NCI-H69 (cell line): ENCODE measurements at regions not wholly inside any gene's neighbourhood (a gene's known extent, or its start where the extent isn't known, plus 50 kb on each side); places are given as distances from the start of the nearest gene placed in this dataset.

Experiments used
- DNase-seq: peaks from one replicate; lab custom pipeline; 2025; lab: John Stamatoyannopoulos, UW

DNA sequence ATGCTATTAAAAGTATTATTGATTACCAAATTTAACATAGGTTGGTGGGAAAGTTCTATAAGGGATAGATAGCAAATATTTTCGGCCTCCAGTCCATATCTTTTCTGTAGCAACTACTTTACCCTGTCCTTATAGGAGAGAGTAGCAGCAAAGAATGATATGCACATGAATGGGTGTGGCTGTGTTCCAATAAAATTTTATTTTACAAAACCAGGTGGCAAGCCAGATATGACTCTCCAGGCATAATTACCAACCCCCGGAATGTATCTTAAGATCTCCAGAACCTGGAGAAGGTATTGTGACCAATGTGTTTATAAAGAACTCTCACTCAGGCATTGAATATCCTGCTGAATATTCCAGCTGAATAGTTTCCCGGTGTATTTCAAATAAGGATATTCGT, 1461.2 kb downstream of the MAT2B start:
- DNase-seq = no peak

DNA sequence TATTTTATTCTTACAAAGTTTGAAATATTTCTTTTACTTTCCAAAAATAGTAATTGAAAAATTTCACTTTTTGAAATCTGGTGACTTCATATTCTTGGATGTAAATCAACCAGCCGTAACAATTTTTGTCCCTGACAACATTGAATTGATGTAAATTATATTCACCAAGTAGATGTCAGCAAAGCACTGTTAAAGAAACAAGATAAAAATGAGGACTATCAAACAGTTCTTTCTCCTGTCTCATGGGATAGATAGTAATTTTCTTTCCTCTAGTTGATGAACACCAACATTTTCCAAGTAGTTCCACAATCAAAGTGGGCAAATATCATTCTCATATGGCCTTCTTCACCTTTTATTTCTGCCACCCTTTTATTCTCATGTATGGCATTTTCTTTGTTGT, 1461.9 kb downstream of the MAT2B start:
- DNase-seq = no peak

DNA sequence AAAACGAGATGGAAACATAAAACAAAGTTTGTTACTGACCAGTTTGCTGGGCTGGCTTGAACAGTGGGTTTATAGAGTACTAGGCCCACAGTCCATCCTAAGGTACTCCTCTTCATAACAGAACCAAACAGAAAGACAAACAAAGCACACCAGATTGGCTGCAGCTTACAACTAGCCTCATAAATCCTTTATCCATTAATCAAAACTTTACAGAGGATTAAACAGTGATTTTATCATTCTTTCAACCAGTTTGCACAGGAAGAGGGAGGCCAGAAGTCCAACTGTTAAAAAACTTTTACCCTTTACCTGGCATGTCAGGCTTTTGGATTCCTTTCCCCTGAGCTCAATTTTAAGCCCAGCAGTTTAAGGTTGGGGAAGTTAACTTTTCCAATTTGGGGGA, 1467.6 kb downstream of the MAT2B start:
- no peak for DNase-seq

DNA sequence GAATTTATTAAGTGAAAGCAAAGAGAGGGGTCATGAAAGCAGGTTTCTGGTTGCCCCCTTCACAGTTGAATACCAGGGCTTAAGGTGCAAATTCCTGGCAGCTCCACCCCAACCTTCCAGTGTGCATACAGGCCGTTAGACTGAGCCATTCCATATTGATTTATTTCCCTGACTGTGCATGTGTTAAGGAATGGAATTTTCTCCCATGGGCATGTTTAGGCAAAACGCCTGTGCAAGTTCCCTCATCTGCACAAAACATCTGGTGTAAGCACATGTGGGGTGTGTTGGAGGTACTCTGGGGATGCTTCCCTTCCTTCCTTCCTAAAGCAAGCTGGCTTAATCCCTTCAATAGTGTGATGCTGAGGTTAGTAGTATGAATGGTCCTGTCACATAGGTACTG, 1470.6 kb downstream of the MAT2B start:
- no peak for DNase-seq

DNA sequence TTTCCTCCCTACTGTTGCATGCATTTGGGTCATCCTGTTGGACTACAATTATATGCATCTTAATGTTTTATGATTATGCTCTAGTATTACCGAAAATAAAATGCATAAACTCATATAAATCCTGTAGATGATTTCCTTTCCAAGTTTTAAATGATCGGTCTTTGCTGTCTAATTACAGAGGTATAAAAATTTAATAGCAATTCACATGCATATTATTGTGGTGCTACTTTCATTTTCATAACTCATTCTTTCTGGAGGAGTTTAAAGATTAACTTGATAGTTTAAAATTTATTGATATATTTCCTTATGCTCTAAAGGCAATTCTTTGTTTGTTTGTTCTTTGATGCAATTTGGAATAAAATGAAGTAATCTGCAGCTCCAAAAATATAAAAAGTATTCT, 1475.1 kb downstream of the MAT2B start:
- DNase-seq = no peak

DNA sequence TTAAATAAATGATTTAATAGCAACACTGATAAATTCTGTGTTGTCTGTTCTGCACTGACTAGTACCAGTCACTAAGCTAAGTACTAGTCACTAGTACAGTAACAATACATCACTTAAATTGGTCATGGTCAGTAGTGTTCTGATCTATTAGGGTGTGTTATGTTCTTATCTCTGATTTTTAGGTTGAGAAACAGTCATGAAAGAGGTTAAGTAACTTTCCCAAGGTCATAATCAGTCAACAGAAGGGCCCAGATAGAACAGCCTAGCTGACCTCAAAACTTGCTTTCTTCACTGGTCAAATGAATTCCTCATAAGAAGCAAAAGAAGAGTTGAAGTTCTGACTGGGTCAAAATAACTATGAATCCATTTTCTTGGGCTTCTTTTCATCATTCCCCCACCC, 1492.7 kb downstream of the MAT2B start:
- DNase-seq = no peak

DNA sequence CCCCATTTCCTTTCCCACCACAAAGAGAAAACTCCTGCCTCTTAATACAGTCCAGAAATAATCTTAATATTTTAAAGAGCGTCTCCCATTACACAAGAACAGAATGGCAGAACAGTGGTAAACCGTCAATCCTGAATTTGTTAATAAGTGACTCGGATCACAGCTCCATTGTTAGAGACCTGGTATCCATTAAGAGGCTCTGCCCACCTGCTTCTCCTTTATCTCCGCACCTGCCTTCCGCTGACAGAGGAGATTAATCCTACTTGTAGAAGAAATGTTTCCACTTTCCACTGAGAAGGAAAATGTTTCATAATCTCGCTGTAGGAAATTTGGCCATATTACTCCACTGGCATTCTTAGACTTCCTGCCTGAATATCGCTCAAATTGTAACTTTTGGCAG, 1493.2 kb downstream of the MAT2B start:
- peak; percentile 57 for DNase-seq

DNA sequence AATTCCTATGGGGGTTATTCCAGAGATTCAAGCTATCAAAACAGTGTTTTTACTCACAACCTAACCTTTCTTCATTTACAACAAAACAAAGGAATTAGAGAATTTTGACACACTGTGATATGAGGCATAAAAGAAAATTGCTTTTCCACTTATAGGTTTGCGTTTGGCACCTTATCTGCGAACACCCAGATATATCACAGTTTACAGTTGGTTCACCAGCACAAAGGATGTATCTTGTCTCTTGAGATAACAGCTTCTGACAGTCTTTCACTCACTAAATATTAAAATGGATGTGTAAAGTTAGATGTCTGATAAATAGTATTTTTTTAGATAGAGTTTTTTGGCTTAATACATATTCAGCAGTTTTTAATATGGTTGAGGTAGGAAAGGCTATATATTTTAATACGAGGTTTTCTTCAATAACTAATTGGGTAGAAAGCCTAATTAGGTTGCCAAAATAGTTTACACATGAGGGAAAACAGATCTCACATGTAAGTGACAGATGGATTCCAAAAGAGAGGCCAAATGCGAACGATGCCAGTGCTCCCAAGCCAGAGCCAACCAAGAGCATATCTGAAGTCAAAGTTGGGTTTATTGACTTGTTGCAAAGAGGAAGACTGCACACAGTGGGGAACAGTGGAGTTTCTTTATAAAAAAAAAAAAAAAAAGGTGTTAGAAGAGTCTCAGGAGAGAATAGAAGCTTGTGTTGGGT, 1495.2 kb downstream of the MAT2B start:
- no peak for DNase-seq

DNA sequence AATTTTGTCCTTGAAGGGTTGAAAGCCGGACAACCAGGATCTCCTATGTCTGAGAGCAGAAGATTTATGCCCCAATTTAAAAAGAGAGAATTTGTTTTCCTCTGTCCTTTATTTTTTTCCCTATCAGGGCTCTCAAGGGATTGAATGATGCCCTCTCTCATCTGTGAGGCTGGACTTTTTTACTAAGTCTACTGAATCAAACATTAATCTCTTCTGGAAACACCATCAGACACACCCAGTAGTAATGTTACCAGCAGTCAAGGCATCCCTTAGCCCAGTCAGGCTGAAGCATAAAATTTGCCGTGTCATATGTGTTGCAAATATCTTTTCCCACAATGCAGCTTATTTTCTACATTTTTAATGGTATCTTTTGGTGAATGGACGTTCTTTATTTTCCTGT, 1497.9 kb downstream of the MAT2B start:
- no peak for DNase-seq

DNA sequence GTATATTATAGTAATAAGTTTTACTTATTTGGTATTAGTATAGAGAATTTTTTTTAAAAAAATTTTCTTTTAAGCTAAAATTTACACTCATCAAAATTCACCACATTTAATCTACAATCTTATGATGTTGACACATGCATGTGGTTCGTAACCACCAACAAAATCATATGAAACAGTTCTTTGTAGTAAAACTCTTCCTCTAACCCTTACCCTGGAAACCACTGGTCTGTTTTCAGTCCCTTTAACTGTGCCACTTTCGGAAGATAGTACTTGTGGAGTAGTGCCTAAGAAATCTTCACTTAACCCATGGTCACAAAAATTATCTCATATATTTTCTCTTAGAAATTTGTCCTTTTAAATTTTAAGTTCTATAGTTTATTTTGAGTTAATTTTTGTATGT, 1498.8 kb downstream of the MAT2B start:
- DNase-seq = no peak

DNA sequence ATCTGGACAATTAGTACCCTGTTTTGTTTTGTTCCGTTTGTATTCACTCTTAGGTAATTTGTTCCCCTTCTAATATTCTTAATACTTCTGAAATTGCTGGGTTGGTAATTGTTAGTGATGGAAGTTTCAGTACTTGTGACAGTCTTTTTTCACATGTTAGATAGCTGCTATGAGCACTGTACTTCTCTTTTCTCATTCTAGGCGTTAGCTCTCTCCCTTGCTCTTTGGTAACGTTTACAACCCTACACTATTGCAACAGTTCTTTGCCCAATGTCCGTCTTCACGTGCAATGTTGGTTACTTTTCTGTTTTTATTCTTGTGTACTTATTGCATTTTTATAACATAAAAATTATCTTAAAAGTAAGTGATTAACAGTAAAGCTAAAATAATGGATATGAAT, 1509.0 kb downstream of the MAT2B start:
- no peak for DNase-seq

DNA sequence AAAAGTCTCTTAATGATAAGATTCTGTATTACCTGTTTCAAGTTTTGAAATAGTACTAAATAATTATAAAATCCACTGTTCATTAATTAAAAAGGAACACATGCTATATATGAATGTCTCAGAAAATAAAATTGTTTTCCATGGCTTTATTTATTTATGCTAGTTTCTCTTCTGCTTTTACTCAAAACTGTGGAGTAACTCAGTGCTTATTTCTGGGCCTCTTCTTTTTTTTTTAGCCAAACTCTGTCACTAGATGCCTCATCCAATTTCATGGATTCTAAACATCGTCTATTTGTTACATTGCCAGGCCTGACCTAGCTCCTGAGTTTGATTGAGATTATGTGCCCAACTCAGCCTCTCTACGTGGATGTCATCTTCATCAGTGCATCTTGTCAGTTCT, 1509.7 kb downstream of the MAT2B start:
- no peak for DNase-seq

DNA sequence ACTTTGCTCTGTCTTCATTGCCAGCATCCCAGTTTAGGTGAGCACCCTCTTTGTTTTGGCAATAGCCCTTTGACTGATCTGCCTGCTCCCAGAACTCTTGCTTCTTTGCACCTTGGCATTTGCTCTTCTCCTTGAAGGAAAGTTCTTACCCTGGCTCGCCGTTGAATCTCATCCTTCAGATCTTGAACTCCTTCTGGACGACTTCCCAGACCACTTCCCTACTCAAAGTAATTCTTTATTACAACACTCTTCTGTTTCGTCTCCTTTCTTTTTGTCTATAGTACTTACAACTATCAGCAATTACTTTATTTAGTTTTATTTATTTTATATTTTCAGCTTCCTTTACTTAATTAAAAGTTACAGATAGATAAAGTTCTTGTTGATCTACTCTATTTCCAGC, 1510.1 kb downstream of the MAT2B start:
- no peak for DNase-seq

DNA sequence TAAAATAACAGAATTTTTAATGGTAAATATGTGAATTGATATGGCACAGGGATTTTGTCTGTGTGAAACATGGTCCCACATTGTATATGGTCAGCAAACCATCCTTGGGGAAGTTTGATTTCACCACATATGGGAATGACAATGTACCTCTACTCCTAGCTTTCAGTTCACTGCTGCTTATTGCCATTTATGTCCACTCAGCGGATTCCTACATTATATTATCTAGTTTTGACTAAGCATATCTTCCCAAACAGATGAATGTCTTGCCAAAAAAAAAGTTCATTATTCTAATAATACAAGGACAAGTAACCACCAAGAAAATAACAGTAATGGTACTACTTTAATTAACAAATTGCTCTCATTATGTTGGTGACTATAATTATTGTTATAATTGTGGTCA, 1521.6 kb downstream of the MAT2B start:
- no peak for DNase-seq

DNA sequence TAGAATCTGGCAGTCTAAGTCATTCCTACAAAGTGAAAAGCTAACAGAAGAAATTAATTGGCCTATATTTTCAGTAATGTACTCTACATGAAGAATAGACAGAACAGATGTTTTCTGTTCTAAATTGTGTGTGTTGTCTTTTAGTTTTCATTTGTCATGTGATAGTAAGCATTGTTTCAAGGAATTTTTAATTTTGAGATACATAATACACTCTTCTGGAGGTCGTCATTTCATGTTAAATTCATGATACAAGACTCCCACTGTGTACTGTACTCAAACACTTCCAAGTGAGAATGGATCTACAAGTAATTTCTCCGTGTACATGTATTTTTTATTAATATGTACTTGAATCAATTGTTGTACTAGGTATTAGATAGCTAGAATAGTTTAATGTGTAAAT, 1522.9 kb downstream of the MAT2B start:
- DNase-seq = no peak

DNA sequence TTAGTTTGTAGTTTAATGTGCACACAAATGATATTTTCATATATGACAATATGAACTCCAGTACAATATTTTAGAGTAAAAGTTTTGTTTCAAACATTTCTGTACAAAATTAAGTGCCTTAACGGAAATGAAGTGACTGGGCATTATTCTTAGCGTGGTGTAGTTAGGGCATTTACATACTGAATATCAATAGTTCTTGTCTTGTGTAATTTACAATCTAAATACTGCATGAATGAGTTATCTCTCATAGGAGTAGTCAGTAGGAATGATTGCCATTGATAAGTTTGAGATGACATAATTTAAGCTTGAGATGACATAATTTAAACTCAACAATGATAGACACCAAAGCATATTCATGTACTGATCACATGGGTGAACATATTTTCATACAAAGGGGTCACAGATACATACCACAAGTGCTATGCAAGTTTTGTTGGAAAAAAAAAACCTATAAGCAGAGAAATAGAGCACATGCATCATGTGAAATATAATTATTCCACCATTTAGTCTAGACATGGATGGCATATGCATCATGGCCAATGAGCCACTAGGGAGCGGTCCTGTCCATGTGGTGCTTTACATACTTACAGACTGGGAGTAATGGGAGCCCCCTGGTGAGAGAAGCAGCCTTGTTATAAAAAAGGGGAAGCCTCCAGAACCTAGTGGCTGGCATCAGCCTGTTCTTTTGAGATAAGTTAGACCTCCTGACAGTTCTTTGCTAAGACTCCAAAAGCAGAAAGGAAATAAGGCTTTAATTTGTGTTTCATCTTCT, 1523.9 kb downstream of the MAT2B start:
- peak; percentile 55 for DNase-seq

DNA sequence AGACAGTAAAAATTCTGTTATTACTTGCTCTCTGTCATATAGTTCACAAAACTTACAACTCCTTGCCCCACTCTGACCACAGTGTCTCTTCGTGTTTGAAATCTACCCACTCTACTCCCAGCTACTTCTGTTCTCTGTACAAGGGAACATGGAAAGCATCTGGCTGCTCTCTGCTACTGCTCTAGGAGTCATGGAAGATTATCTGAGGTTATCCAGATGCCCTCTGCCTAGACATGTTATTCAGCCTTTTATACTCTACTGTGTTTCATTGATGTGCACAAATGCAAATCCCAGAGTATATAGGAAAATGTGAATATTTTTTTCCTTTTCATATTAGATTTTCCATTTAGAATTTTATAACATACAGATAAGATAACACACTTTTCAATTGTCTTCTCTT, 1525.6 kb downstream of the MAT2B start:
- no peak for DNase-seq

DNA sequence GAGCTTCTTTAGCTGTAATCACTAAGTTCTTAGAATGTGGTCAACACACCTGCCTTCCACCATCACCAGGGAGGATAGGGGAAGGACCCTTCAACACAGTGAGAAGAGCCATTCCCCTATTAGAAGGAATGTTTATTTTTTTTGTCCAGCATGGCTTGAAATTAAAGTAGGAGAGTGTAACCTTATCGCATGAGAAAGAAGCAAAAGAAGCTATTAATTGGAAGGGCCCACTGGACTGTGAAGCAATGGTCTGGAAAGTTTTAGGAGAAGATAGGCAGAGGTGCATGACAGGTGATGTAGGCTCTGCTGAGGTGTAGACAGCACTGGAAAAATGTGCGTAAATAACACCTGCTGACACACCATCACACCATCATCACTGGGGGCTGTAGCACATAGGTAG, 1526.0 kb downstream of the MAT2B start:
- DNase-seq = no peak

DNA sequence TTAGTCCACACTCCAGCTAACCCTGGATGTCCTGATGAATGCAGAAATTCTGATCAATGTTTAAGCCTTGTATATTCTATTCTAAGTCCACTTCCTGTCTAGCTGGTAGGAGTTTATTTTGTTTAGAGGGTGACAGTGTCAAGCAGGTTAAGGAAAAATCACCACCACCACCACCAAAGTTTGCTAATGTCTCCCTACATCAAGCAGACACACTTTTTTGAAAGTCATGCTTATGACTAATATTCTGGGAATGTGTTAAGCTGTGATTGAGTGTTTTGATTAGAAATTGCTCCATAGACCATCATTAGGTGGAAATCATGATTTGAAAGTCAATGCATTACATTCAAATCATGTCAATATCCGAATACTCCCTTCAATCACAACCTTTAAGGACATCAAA, 1530.1 kb downstream of the MAT2B start:
- DNase-seq = no peak

DNA sequence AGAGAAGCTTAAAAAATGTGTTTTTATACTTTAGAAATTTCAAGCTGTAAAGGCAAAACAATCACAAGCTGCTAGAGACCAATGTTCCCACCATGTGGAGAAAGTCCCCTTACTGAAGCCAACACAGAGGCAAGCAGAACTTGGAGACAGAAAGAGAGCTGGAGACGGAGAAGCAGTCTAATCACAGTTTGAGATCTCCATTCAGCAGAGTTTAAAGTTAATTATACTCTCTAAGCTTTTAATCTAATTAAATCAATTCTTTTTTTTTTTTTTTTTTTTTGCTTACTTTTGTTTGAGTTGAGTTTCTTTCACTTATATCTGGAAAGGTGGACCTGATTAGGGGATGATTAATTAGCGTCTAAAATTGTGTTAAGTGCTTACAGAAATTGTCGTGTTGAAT, 1534.3 kb downstream of the MAT2B start:
- DNase-seq = no peak

DNA sequence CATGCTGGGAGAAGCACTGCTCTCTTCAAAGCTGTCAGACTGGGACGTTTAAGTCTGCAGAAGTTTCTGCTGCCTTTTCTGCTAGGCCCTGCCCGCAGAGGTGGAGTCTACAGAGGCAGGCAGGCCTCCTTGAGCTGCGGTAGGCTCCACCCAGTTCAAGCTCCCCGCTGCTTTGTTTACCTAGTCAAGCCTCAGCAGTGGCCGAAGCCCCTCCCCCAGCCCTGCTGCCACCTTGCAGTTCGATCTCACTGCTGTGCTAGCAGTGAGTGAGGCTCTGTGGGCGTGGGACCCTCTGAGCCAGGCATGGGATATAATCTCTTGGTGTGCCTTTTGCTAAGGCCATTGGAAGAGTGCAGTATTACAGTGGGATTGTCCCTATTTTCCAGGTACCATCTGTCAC, 1540.5 kb downstream of the MAT2B start:
- DNase-seq = peak; percentile 29

DNA sequence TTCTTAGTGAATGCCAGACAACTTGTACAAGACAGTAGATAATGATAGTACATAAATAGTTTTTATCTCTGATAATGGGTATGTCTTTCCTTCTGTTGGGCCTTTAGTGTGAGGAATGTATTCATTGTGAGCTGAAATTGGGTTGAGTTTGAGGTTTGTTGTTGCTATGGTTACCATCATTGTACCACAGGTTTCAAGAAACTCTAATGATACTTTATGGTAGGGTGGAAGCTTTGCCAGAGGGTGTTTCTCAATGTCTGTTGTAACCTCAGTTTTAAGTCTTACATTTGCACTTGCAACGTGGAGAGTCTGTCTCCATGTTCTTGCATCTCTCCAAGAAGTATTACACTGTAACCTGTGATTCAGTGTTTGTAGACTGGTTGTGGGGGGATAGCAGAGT, 1550.1 kb downstream of the MAT2B start:
- DNase-seq = no peak

DNA sequence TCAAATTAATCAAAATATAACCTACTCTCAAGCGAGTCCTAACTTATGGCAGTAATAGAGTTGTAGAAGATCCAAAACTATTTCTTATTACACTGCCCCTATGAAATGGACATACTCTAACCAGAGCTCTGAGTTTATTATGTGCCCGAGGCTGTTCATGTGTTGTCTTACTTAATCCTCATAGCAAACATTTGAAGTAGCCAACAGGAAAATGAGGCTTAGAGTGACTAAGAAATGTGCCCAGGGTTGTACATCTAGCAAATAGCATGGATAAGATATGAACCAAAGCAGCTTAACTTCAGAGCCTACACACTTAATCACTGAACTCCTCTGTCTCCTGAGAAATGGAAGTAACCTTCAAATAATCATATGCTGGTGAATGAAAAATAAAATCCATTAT, 1551.7 kb downstream of the MAT2B start:
- no peak for DNase-seq
